Inflammatory macrophage (primary cell): ENCODE measurements at regions not wholly inside any gene's neighbourhood (a gene's known extent, or its start where the extent isn't known, plus 50 kb on each side); places are given as distances from the start of the nearest gene placed in this dataset.

Experiments used
- DNase-seq, 2 donors: peaks; one replicate each; pipeline ENCODE4 v3.0.0-alpha.2; 2020 to 2022

GRCh38 chr2:8571301-8571791 lies 110.5 kb upstream of the ID2 start:
- DNase-seq: no peak

- no peak for DNase-seq
Observed at GRCh38 chr2:8571792-8572499, 109.9 kb upstream of the ID2 start.

- no peak for DNase-seq
Observed at GRCh38 chr2:8572712-8573233, 109.1 kb upstream of the ID2 start.

GRCh38 chr2:8573234-8573941 lies 108.5 kb upstream of the ID2 start:
- no peak for DNase-seq

GRCh38 chr2:8573942-8574195 lies 108.0 kb upstream of the ID2 start:
- DNase-seq: no peak

GRCh38 chr2:8574196-8575037 lies 107.4 kb upstream of the ID2 start:
- peak in 1 of 2 donors; percentile 46 for DNase-seq

- peak; percentile 38 to 68 for DNase-seq
Observed at GRCh38 chr2:8575038-8575833, 106.6 kb upstream of the ID2 start.

- no peak for DNase-seq
Observed at GRCh38 chr2:8575834-8576423, 105.9 kb upstream of the ID2 start.

GRCh38 chr2:8576525-8577167 lies 105.2 kb upstream of the ID2 start:
- DNase-seq: peak; percentile 67 to 86

GRCh38 chr2:8577573-8577972 lies 104.3 kb upstream of the ID2 start:
- no peak for DNase-seq

GRCh38 chr2:8578335-8579244 lies 103.3 kb upstream of the ID2 start:
- no peak for DNase-seq

GRCh38 chr2:8579485-8580085 lies 102.3 kb upstream of the ID2 start:
- DNase-seq: no peak

- peak in 1 of 2 donors; percentile 27 for DNase-seq
Observed at GRCh38 chr2:8580316-8581233, 101.3 kb upstream of the ID2 start.

GRCh38 chr2:8581234-8581561 lies 100.7 kb upstream of the ID2 start:
- DNase-seq: no peak

- no peak for DNase-seq
Observed at GRCh38 chr2:8581601-8582041, 100.2 kb upstream of the ID2 start.

- DNase-seq: no peak
Observed at GRCh38 chr2:8582191-8582590, 99.7 kb upstream of the ID2 start.

GRCh38 chr2:8582651-8583399 lies 99.0 kb upstream of the ID2 start:
- no peak for DNase-seq
